ENCODE measurements at regions not wholly inside any gene's neighbourhood (a gene's known extent, or its start where the extent isn't known, plus 50 kb on each side); places are given as distances from the start of the nearest gene placed in this dataset.

GRCh38 chr2:144237108-144237507 is 282.8 kb downstream of the ZEB2 start:
- H3K9ac ChIP-seq (ENCODE audit: insufficient read depth in 1 of 2, low read depth in 2 of 2, low read length in 2 of 2): no peak overlapping the region
- no peaks in the 10 kb centered on the region; the same call in 2 of the 3 replicates for H3K36me3 ChIP-seq (ENCODE audit: control insufficient read depth, insufficient read depth, low read length)
- H3K4me1 ChIP-seq (replicated peaks in 1 of 2; ENCODE audit: control insufficient read depth in 2 of 2, insufficient read depth in 2 of 2, low read length in 2 of 2): peaks cover 0 to 23% of the 10 kb centered on the region in 2 experiments; a peak in 3 of 5 replicates
- H3K27me3 ChIP-seq (ENCODE audit: control insufficient read depth in 2 of 2, insufficient read depth in 2 of 2, low read length in 2 of 2): no peaks in the 10 kb centered on the region
- no peak overlapping the region for H3K4me2 ChIP-seq (ENCODE audit: insufficient read depth, low read length)
- ATAC-seq (no peak; the same call in 2 of the 3 replicates), DNase-seq (ENCODE audit: extremely low read depth in 1 of 4, low spot score in 3 of 4) (no peak), FAIRE-seq (no peak)
- peak overlapping the region; percentile 79 for H2AFZ ChIP-seq (ENCODE audit: low read depth, low read length)
- POLR2A ChIA-PET: no interaction called here
- no peak overlapping the region for H3K27ac ChIP-seq (ENCODE audit: extremely low read depth, low read depth, low read length)
- H4K20me1 ChIP-seq (replicated peaks; ENCODE audit: control insufficient read depth, insufficient read depth, low read length): no peaks in the 10 kb centered on the region
- no peak overlapping the region for H3K4me3 ChIP-seq
- no TSS peak for BruUV-seq (replicated peaks)
- CTCF ChIA-PET (ENCODE audit: low intra/inter-chr PET ratio): no interaction called here
- intact Hi-C loops (cut with micrococcal nuclease) (no loop called here), in situ Hi-C loops (cut with MboI) (no loop called here)
- 52% methylated on average over 3 of the region's 4 CpGs for WGBS (ENCODE audit: insufficient coverage, low coverage, missing lambda C conversion rate)
- no peaks in the 10 kb centered on the region for H3K9me1 ChIP-seq (ENCODE audit: control insufficient read depth, insufficient read depth, low read length)
- TF ChIP-seq C11orf30 (IDR thresholded peaks at IDR 0.05; ENCODE audit: low read depth) (0 out of 2 replicates have a peak, but pooled peaks have one; percentile 5), FOXJ3 (CRISPR knock-in tag; IDR thresholded peaks at IDR 0.05) (no peak)
- H3K9me3 ChIP-seq (replicated peaks; ENCODE audit: control insufficient read depth, insufficient read depth, low read depth, low read length): no peaks in the 10 kb centered on the region
- H3K79me2 ChIP-seq (ENCODE audit: control insufficient read depth, insufficient read depth, low read length): no peaks in the 10 kb centered on the region

- no TSS peak for BruUV-seq (replicated peaks)
- ATAC-seq: no peak
- no peak overlapping the region for H3K27ac ChIP-seq (ENCODE audit: extremely low read depth, low read depth, low read length)
- H3K4me3 ChIP-seq: no peak overlapping the region
- POLR2A ChIA-PET: interaction anchor here (0.6 kb wide), 1 partner anchor 22 kb away, joined by 3 read pairs; no protein-coding TSS in a partner anchor
- no peaks in the 10 kb centered on the region for H3K79me2 ChIP-seq (ENCODE audit: control insufficient read depth, insufficient read depth, low read length)
- in situ Hi-C loops (cut with MboI): no loop called here
- H3K36me3 ChIP-seq (ENCODE audit: control insufficient read depth, insufficient read depth, low read length): no peaks in the 10 kb centered on the region; the same call in 2 of the 3 replicates
- H3K9me3 ChIP-seq (replicated peaks; ENCODE audit: control insufficient read depth, insufficient read depth, low read depth, low read length): no peaks in the 10 kb centered on the region
- no peaks in the 10 kb centered on the region for H3K27me3 ChIP-seq (ENCODE audit: control insufficient read depth in 2 of 2, insufficient read depth in 2 of 2, low read length in 2 of 2)
- FAIRE-seq: no peak
- TF ChIP-seq CHAMP1 (IDR thresholded peaks at IDR 0.05): no peak
- no peak for TF ChIP-seq MAFK (IDR thresholded peaks at IDR 0.05; ENCODE audit: low read length)
- no peak for TF ChIP-seq ZBTB7A (IDR thresholded peaks at IDR 0.05; ENCODE audit: borderline replicate concordance, control insufficient read depth, low read depth, low read length)
- TF ChIP-seq ATF1 (CRISPR knock-in tag; IDR thresholded peaks at IDR 0.05): no peak
- no peak for TF ChIP-seq ATF1 (tag; IDR thresholded peaks at IDR 0.05)
- TF ChIP-seq C11orf30 (IDR thresholded peaks at IDR 0.05; ENCODE audit: low read depth): no peak
- TF ChIP-seq TFE3 (CRISPR knock-in tag; IDR thresholded peaks at IDR 0.05): no peak
- TF ChIP-seq ZBTB9 (CRISPR knock-in tag; IDR thresholded peaks at IDR 0.05): no peak
- TF ChIP-seq ZBTB26 (CRISPR knock-in tag; IDR thresholded peaks at IDR 0.05): no peak
- DNase-seq (ENCODE audit: extremely low read depth in 1 of 4, low spot score in 3 of 4): no peak
- H3K9me1 ChIP-seq (ENCODE audit: control insufficient read depth, insufficient read depth, low read length): no peaks in the 10 kb centered on the region
- CTCF ChIA-PET (ENCODE audit: low intra/inter-chr PET ratio): no interaction called here
- H3K9ac ChIP-seq (ENCODE audit: insufficient read depth in 1 of 2, low read depth in 2 of 2, low read length in 2 of 2): no peak overlapping the region
- intact Hi-C loops (cut with micrococcal nuclease): no loop called here
- no peak overlapping the region for H3K4me2 ChIP-seq (ENCODE audit: insufficient read depth, low read length)
- H4K20me1 ChIP-seq (replicated peaks; ENCODE audit: control insufficient read depth, insufficient read depth, low read length): no peaks in the 10 kb centered on the region
- H3K4me1 ChIP-seq (replicated peaks in 1 of 2; ENCODE audit: control insufficient read depth in 2 of 2, insufficient read depth in 2 of 2, low read length in 2 of 2): peaks cover 0 to 37% of the 10 kb centered on the region in 2 experiments; a peak in 3 of 5 replicates
- 33% methylated on average over 1 of the region's 1 CpG for WGBS (ENCODE audit: insufficient coverage, low coverage, missing lambda C conversion rate)
- peak overlapping the region; percentile 60 for H2AFZ ChIP-seq (ENCODE audit: low read depth, low read length)
Observed at GRCh38 chr2:144235050-144235449, 284.9 kb downstream of the ZEB2 start.
